BJ (cell line): ENCODE measurements at regions not wholly inside any gene's neighbourhood (a gene's known extent, or its start where the extent isn't known, plus 50 kb on each side); places are given as distances from the start of the nearest gene placed in this dataset.

Experiments used
- CTCF ChIA-PET: fragments of 350-600 bp; formaldehyde crosslinking; extraction: SDS; loops from one replicate; lab custom pipeline; 2021; ENCODE audit warnings: antibody characterized with exemption, inconsistent platforms; lab: Yijun Ruan, JAX
- POLR2A ChIA-PET: fragments of 300-600 bp; sonication (Branson Sonifier 250); formaldehyde crosslinking; extraction: SDS; loops from one replicate; lab custom pipeline; 2021; ENCODE audit warnings: antibody characterized with exemption; lab: Charles Lee
- DNase-seq: peaks from one replicate; pipeline ENCODE4 v3.0.0-alpha.2; 2011; ENCODE audit warnings: low read depth
- H3K27me3 ChIP-seq: 2 replicates; pipeline ENCODE4 v1.6.0; 2011; ENCODE audit warnings: low read length; ENCODE audit not compliant: control insufficient read depth, insufficient read depth
- H3K36me3 ChIP-seq: 2 replicates; pipeline ENCODE4 v1.5.1; 2011; ENCODE audit warnings: low read length; ENCODE audit not compliant: control insufficient read depth, insufficient read depth
- H3K4me3 ChIP-seq: 2 replicates; pipeline ENCODE4 v1.5.1; 2011; ENCODE audit warnings: low read depth, mild to moderate bottlenecking, control low read depth, low read length
- TF ChIP-seq, protein P1 (sequence below): IDR thresholded peaks from 2 replicates; pipeline ENCODE4 v1.5.1; 2011; ENCODE audit warnings: low read depth, mild to moderate bottlenecking, control low read depth, inconsistent platforms, low read length, moderate library complexity; ENCODE audit not compliant: insufficient read depth

DNA sequence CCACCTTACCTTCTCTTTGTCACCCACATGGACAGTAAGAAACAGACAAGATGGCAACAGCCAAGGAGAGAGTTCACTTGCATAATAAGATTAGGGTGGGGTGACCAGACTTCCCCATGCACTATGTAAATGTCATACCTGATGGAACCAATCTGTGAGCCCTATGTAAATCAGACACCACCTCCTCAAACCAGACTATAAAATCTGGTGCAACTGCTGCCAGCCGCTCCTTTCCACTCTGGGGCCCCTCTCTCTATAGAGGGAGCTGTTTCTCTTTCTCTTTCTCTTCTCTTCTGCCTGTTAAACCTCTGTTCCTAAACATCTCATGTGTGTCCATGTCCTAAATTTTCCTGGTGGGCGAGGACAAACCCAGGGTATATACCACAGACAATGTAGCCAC lies 405.5 kb upstream of the CNTN4 start:
- DNase-seq, result no peak
- TF ChIP-seq, protein P1, sequence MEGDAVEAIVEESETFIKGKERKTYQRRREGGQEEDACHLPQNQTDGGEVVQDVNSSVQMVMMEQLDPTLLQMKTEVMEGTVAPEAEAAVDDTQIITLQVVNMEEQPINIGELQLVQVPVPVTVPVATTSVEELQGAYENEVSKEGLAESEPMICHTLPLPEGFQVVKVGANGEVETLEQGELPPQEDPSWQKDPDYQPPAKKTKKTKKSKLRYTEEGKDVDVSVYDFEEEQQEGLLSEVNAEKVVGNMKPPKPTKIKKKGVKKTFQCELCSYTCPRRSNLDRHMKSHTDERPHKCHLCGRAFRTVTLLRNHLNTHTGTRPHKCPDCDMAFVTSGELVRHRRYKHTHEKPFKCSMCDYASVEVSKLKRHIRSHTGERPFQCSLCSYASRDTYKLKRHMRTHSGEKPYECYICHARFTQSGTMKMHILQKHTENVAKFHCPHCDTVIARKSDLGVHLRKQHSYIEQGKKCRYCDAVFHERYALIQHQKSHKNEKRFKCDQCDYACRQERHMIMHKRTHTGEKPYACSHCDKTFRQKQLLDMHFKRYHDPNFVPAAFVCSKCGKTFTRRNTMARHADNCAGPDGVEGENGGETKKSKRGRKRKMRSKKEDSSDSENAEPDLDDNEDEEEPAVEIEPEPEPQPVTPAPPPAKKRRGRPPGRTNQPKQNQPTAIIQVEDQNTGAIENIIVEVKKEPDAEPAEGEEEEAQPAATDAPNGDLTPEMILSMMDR, result no peak
- Histone ChIP-seq H3K36me3 (no peaks in the 10 kb centered on the region), H3K4me3 (no peak overlapping the region), H3K27me3 (no peaks in the 10 kb centered on the region)
- ChIA-PET CTCF (no interaction called here), POLR2A (no interaction called here)

DNA sequence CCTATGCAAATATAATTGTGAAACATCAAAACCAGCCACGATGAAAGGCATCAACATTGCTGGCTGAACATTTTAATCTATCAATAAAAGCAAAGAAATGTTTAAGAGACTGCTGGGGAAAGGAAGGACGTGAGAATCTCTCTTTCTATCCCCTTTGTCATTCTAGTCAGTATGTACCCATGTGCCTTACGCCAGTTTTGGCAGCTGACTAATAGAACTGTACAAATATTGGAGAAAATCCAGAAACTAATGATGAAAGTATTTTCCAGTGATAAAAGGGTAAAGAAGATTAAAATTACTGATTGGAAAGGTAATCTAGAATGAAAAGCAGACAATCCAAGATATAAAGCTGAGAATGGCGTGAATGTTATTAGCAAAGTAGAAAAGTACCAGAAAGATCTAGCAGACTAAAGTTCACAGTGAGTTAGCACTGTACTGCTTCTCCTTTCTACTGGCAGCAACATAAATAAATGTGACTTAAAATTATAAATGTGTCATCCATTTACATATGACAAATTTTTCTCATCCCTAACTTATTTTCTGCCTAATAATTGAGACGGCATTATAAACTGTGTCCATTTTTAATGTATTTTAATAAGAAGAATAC lies 401.9 kb upstream of the CNTN4 start:
- H3K4me3 ChIP-seq, result no peak overlapping the region
- no peak for DNase-seq
- no peaks in the 10 kb centered on the region for H3K27me3 ChIP-seq
- TF ChIP-seq, protein P1, result no peak
- ChIA-PET CTCF (no interaction called here), POLR2A (no interaction called here)
- no peaks in the 10 kb centered on the region for H3K36me3 ChIP-seq

DNA sequence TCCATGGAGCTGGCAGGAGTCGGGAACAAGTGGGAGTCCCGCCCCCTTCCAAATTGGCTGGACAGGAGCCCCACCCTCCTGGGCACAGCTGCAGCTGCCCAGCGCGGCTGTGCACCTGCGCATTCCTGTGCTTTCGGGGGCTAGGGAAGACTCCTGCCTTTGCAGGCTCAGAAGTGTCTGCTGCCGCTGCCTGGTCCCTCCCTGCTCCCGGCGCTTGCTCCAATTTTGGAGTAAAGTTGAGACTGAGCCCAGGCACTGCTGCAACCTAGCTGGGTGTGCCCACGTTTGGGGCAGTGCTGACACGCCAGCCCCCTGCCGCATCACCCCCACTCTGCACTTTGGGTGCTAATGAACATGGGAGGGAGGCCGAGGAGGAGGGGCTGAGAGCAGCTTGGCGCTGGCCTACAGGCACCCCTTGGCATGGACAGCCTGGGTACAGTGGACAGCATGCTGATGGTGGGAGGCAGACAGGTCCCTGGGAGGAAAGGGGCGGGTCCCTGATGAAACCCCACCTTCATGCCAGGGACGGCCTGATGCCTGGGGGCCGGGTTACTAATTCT lies 399.2 kb upstream of the CNTN4 start:
- H3K27me3 ChIP-seq, result no peaks in the 10 kb centered on the region
- no peaks in the 10 kb centered on the region for H3K36me3 ChIP-seq
- ChIA-PET POLR2A (no interaction called here), CTCF (no interaction called here)
- no peak overlapping the region for H3K4me3 ChIP-seq
- no peak for DNase-seq
- TF ChIP-seq, protein P1, result no peak

DNA sequence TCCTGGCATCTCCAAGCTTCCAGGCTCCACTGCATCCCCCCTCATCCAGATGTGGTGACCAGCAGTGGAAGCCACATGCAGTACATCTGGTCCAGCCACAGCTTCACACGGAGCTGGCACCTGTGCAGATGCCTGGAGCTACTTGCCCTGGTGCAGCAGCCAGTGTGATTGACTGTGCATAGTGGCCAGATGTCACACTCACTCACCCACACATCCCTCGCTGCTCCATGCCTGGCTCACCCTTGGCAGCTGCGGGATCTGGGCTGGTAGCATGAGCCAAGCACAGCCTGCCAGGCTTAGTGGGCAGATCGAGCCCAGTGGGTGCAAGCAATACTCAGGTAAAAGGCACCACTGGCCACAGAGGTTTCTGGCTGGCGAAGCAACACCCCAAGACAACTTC lies 398.0 kb upstream of the CNTN4 start:
- Histone ChIP-seq H3K27me3 (no peaks in the 10 kb centered on the region), H3K36me3 (no peaks in the 10 kb centered on the region), H3K4me3 (no peak overlapping the region)
- ChIA-PET POLR2A (no interaction called here), CTCF (no interaction called here)
- TF ChIP-seq, protein P1, result no peak
- DNase-seq, result no peak

DNA sequence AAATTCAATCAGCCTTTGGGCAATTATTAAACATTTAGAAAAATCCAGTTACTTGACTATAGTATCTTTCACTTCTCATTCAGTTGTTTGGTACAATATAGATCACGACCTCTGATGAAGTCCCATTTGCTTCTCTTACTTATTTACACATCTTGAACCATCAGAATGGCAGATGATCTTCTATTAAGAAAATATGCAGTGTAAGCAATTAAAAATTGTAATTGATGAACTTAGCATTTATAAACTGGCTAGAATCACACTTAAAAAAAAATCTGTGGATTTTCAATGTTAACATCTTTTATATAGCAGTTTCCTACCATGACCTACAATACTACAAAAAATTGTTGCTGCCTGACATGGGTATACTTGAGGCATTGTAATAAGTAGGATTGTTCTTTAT lies 395.5 kb upstream of the CNTN4 start:
- Histone ChIP-seq H3K36me3 (no peaks in the 10 kb centered on the region), H3K4me3 (no peak overlapping the region), H3K27me3 (no peaks in the 10 kb centered on the region)
- POLR2A ChIA-PET, result no interaction called here
- no peak for DNase-seq
- TF ChIP-seq, protein P1, result no peak
- CTCF ChIA-PET, result no interaction called here
